ENCODE measurements at regions not wholly inside any gene's neighbourhood (a gene's known extent, or its start where the extent isn't known, plus 50 kb on each side); places are given as distances from the start of the nearest gene placed in this dataset.
"Not testable (repeated sequence)": the region's sequence is repeated elsewhere in the genome, so short reads cannot be mapped to it uniquely, and the experiment has no call there.

- Histone ChIP-seq H3K27me3 (ENCODE audit: insufficient read depth, low read length) (no peaks in the 10 kb centered on the region), H3K79me2 (ENCODE audit: insufficient read depth, low read length) (no peaks in the 10 kb centered on the region), H3K4me3 (ENCODE audit: low read depth, low read length, poor library complexity, severe bottlenecking) (no peak overlapping the region), H3F3A (ENCODE audit: insufficient read depth, low read length) (no peaks in the 10 kb centered on the region), H3K9ac (ENCODE audit: low read length) (no peak overlapping the region), H4K20me1 (ENCODE audit: insufficient read depth, low read length) (no peaks in the 10 kb centered on the region), H2AFZ (ENCODE audit: low read length) (no peak overlapping the region), H3K27ac (ENCODE audit: low read depth, low read length, poor library complexity, severe bottlenecking) (no peak overlapping the region), H3K36me3 (ENCODE audit: insufficient read depth, low read length) (no peaks in the 10 kb centered on the region), H3K9me3 (ENCODE audit: low read length) (no peaks in the 10 kb centered on the region), H3K4me2 (ENCODE audit: low read length) (no peak overlapping the region), H3K9me2 (ENCODE audit: low read depth, low read length) (no peaks in the 10 kb centered on the region), H3K4me1 (ENCODE audit: insufficient read depth, low read length, severe bottlenecking) (no peaks in the 10 kb centered on the region)
- TF ChIP-seq EZH2 (IDR thresholded peaks at IDR 0.05; ENCODE audit: borderline replicate concordance, low read length) (no peak), CTCF (IDR thresholded peaks at IDR 0.05; ENCODE audit: low read length) (no peak)
Measured at GRCh38 chr2:84231478-84231877, 227.6 kb downstream of the SUCLG1 start.

GRCh38 chr2:84224121-84224520 lies 235.0 kb downstream of the SUCLG1 start:
- TF ChIP-seq CTCF (IDR thresholded peaks at IDR 0.05; ENCODE audit: low read length) (no peak), EZH2 (IDR thresholded peaks at IDR 0.05; ENCODE audit: borderline replicate concordance, low read length) (no peak)
- H3K36me3 ChIP-seq (ENCODE audit: insufficient read depth, low read length): no peaks in the 10 kb centered on the region
- H3F3A ChIP-seq (ENCODE audit: insufficient read depth, low read length): no peaks in the 10 kb centered on the region
- H3K4me2 ChIP-seq (ENCODE audit: low read length): no peak overlapping the region
- no peak overlapping the region for H2AFZ ChIP-seq (ENCODE audit: low read length)
- H3K4me1 ChIP-seq (ENCODE audit: insufficient read depth, low read length, severe bottlenecking): no peaks in the 10 kb centered on the region
- no peak overlapping the region for H3K27ac ChIP-seq (ENCODE audit: low read depth, low read length, poor library complexity, severe bottlenecking)
- H3K9me3 ChIP-seq (ENCODE audit: low read length): no peaks in the 10 kb centered on the region
- no peaks in the 10 kb centered on the region for H3K27me3 ChIP-seq (ENCODE audit: insufficient read depth, low read length)
- H3K9me2 ChIP-seq (ENCODE audit: low read depth, low read length): no peaks in the 10 kb centered on the region
- no peaks in the 10 kb centered on the region for H4K20me1 ChIP-seq (ENCODE audit: insufficient read depth, low read length)
- no peak overlapping the region for H3K9ac ChIP-seq (ENCODE audit: low read length)
- H3K79me2 ChIP-seq (ENCODE audit: insufficient read depth, low read length): no peaks in the 10 kb centered on the region
- H3K4me3 ChIP-seq (ENCODE audit: low read depth, low read length, poor library complexity, severe bottlenecking): no peak overlapping the region

GRCh38 chr2:84223191-84223590 lies 235.9 kb downstream of the SUCLG1 start:
- no peak overlapping the region for H3K4me2 ChIP-seq (ENCODE audit: low read length)
- no peaks in the 10 kb centered on the region for H4K20me1 ChIP-seq (ENCODE audit: insufficient read depth, low read length)
- H2AFZ ChIP-seq (ENCODE audit: low read length): no peak overlapping the region
- H3K27ac ChIP-seq (ENCODE audit: low read depth, low read length, poor library complexity, severe bottlenecking): no peak overlapping the region
- H3F3A ChIP-seq (ENCODE audit: insufficient read depth, low read length): no peaks in the 10 kb centered on the region
- H3K4me1 ChIP-seq (ENCODE audit: insufficient read depth, low read length, severe bottlenecking): no peaks in the 10 kb centered on the region
- TF ChIP-seq CTCF (IDR thresholded peaks at IDR 0.05; ENCODE audit: low read length) (no peak), EZH2 (IDR thresholded peaks at IDR 0.05; ENCODE audit: borderline replicate concordance, low read length) (no peak)
- H3K27me3 ChIP-seq (ENCODE audit: insufficient read depth, low read length): no peaks in the 10 kb centered on the region
- H3K4me3 ChIP-seq (ENCODE audit: low read depth, low read length, poor library complexity, severe bottlenecking): no peak overlapping the region
- no peaks in the 10 kb centered on the region for H3K9me3 ChIP-seq (ENCODE audit: low read length)
- no peaks in the 10 kb centered on the region for H3K9me2 ChIP-seq (ENCODE audit: low read depth, low read length)
- H3K79me2 ChIP-seq (ENCODE audit: insufficient read depth, low read length): no peaks in the 10 kb centered on the region
- no peaks in the 10 kb centered on the region for H3K36me3 ChIP-seq (ENCODE audit: insufficient read depth, low read length)
- H3K9ac ChIP-seq (ENCODE audit: low read length): no peak overlapping the region

GRCh38 chr2:84221102-84221501 lies 238.0 kb downstream of the SUCLG1 start:
- H3K4me2 ChIP-seq (ENCODE audit: low read length); H3K9ac ChIP-seq (ENCODE audit: low read length); H2AFZ ChIP-seq (ENCODE audit: low read length); H3K9me3 ChIP-seq (ENCODE audit: low read length); H3K4me1 ChIP-seq (ENCODE audit: insufficient read depth, low read length, severe bottlenecking); H3K79me2 ChIP-seq (ENCODE audit: insufficient read depth, low read length); H3K4me3 ChIP-seq (ENCODE audit: low read depth, low read length, poor library complexity, severe bottlenecking); H3F3A ChIP-seq (ENCODE audit: insufficient read depth, low read length); H4K20me1 ChIP-seq (ENCODE audit: insufficient read depth, low read length); H3K27me3 ChIP-seq (ENCODE audit: insufficient read depth, low read length); H3K9me2 ChIP-seq (ENCODE audit: low read depth, low read length); H3K36me3 ChIP-seq (ENCODE audit: insufficient read depth, low read length); H3K27ac ChIP-seq (ENCODE audit: low read depth, low read length, poor library complexity, severe bottlenecking): not testable (repeated sequence)
